NOMO-1 (cell line): ENCODE measurements at regions not wholly inside any gene's neighbourhood (a gene's known extent, or its start where the extent isn't known, plus 50 kb on each side); places are given as distances from the start of the nearest gene placed in this dataset.
"Not testable (repeated sequence)": the region's sequence is repeated elsewhere in the genome, so short reads cannot be mapped to it uniquely, and the experiment has no call there.

Experiments
- DNase-seq, 2 experiments: peaks; one replicate each; lab custom pipeline; 2025; ENCODE audit not compliant: unreplicated experiment in 2 of 2; lab: John Stamatoyannopoulos, UW

DNA sequence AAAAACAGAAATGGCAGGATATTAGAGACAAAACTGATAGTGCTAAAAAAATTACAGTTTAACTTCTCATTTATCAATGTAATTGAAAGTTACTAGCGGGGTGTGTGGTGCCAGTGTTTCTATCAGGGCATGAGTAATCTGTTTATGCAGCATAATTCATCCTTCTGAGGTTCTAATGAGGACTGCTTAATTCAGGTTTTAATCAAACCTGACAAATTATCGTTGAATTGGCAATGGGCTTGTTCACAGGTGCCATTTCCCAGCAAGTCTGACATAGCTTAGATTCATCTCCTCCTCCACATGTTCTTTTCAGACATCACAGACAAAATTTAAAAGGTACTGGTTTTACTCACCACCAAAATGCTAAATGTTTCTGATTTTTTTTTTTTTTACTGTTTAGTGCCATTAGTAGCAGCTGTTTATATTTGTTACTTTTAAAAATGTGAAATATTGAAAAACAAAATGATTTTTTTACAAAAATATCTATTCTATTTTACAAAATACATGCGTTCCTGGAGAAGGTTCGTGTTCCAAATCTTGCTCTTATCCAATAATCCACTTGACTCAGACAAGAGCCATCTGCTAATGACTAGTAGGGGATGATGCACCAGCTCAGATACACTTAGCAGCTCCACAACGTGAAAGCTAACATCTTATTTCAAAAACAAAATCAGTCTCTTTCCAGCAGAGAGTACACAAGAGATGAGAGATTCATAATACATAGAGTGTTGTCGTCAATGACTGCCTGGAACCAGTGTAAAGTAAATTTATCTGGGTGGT, 447.7 kb upstream of the DPPA4 start:
- DNase-seq = no peak

GRCh38 chr3:109803274-109803673, 465.9 kb upstream of the DPPA4 start:
- DNase-seq = no peak

GRCh38 chr3:109804697-109805096, 467.4 kb upstream of the DPPA4 start:
- DNase-seq = no peak

GRCh38 chr3:109806929-109807328, 469.6 kb upstream of the DPPA4 start:
- peak; percentile 76 to 88 for DNase-seq

GRCh38 chr3:109809513-109809912, 472.2 kb upstream of the DPPA4 start:
- no peak for DNase-seq

- DNase-seq = no peak
These were observed 480.7 kb upstream of the DPPA4 start for GRCh38 chr3:109818081-109818480.

DNA sequence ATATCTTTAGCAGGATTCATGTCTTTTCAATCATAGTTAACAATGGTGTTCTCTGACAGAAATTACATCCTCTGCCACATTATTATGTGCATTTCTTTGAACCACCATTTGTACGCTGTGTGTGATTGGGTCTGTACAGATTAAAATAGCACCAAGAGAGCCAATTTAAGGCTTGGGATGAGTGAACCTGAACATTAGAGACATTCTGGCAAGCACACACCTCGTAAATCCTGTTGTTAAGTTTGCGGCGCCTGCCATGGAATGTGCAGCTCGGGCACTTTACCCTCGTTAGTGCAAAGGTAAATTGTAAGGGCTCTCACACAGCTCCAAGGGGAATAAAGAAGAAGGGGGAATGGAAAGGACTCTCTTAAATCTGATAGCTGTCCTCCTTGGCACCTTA, 482.4 kb upstream of the DPPA4 start:
- no peak for DNase-seq

GRCh38 chr3:109825971-109826810, 488.8 kb upstream of the DPPA4 start:
- no peak for DNase-seq

GRCh38 chr3:109831403-109831802, 494.1 kb upstream of the DPPA4 start:
- no peak for DNase-seq

GRCh38 chr3:109835958-109836357, 498.6 kb upstream of the DPPA4 start:
- DNase-seq = no peak

DNA sequence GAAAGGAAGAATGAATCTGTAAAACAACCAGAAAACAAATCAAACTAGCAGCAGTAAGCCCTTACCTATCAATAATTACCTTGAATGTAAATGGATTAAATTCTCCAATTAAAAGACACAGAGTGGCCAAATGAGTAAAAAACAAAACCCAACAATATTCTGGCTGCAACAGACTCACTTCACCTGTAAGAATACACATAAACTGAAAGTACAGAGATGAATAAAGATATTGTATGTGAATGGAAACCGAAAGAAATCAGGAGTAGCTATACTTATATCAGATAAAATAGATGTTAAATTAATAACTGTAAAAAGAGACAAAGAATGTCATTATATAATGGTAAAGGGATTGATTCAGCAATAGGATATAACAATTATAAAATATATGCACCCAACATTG, 514.5 kb upstream of the DPPA4 start:
- no peak for DNase-seq

- DNase-seq = no peak
These were observed 514.9 kb upstream of the DPPA4 start for GRCh38 chr3:109852283-109852682.

DNA sequence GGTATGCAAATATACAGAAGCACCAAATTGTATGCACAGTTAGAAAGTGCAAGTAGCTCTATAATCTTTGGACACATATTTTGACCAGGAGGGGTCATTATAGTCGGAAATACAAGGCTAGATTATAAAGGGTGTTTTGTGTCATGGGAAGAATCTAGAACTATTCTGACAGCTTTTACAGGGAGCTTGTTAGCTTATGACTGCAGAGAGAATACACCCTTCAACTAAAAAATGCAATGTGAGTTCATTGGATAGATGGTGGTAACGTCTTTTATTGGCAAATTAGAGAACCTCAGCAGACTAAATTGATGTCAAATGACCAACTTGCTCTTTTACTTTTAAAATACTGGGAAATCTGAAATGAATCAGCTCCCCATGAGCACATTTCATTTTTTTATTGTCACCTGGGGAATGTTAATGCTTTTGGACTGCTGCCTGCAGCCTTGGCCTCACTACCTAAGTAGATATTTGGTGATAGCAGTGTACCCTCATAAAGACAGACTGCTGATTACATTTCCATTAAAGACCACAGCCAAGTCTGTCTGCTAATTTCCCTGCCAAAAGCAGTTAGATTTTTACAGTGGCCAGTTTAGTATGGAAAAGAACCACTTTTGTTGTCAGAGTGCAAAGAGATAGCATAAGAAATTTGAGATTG, 515.9 kb upstream of the DPPA4 start:
- no peak for DNase-seq

DNA sequence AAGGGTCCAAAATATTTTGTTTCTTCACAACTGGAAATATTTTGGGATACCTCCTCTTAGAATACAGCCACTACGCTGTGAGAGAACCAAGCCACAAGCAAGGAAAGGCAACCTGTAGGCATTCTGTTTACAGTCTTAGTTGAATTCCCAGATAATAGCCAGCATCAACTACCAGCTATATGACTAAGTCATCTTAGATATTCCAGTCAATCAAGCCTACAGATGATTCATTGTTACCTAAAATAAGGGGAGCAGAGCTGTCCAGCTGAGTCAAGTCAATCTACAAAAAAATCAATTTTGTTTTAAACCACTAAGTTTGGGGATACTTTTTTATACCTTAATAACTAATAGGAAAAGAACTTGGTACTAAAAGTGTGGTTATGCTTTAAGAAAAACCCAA, 526.4 kb upstream of the DPPA4 start:
- DNase-seq = no peak

GRCh38 chr3:109864452-109864851, 527.1 kb upstream of the DPPA4 start:
- no peak for DNase-seq

- no peak for DNase-seq
These were observed 532.2 kb upstream of the DPPA4 start for GRCh38 chr3:109869586-109869985.

DNA sequence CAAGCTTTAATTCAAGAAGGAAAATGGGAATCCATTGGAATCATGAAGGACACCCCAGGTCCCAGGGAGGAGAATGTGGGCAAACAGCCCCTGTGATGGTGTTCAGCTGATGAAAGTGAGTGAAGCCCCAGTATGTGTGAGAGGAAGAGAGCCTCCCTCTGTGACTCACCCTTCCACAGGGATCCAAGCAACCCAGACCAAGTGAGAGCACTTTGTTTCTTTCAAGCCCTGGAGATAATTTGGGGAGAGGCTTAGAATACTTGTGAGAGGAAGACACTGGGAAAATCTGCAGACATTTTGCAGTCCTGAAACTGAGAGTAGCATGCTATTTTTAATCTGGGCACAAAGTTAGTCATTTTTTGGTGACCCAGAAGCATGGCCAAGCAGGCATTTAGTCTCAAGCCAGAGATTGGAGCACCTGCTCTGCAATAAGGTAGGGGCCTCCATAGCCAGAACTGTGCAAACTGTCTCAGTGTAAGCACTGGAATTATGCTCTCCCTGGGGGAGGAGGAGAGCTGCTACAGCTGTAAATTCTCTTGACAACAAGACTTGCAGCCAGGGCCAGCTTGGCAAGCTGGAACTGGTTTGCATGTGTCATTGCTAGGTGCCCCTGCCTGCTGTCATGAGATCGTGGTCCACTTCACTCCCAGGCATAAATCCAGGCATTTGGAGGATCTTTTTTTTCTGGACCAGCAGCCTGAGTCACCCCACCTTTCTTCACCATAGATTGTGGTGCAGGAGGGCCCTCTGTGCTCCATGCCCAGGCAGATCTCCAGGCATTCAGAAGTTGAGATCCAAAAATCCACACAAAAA, 537.8 kb upstream of the DPPA4 start:
- DNase-seq = no peak

- not testable (repeated sequence) for DNase-seq
These were observed 540.3 kb upstream of the DPPA4 start for GRCh38 chr3:109877616-109878015.

GRCh38 chr3:109882144-109882543, 544.8 kb upstream of the DPPA4 start:
- DNase-seq = no peak

DNA sequence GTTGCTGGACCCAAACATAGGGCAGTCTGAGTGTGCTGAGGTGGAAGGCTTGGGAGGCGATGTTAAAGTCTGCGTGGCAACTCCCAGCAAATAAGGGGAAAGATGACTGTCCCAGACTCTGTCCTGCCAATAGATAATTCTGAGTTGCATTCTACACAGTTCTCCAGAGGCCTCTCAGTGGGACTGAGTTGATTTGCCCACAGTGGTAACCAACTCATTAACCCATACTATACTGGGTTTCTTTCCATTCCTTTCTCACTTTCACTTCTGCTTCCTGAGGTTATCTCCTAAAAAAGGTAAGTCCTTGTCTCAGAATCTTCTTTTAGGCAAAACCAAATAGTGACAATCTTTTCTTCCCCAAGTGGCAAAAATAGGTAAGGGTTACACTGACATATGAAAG, 549.9 kb upstream of the DPPA4 start:
- no peak for DNase-seq

GRCh38 chr3:109888026-109888425, 550.7 kb upstream of the DPPA4 start:
- DNase-seq = no peak
